IPS-18a (cell line): ENCODE measurements at regions not wholly inside any gene's neighbourhood (a gene's known extent, or its start where the extent isn't known, plus 50 kb on each side); places are given as distances from the start of the nearest gene placed in this dataset.

Experiments used
- H3K27ac ChIP-seq: one replicate; pipeline ENCODE4 v1.5.1; 2013; ENCODE audit warnings: low read length
- H3K27me3 ChIP-seq: one replicate; pipeline ENCODE4 v1.6.1; 2013; ENCODE audit warnings: mild to moderate bottlenecking, low read length; ENCODE audit not compliant: control insufficient read depth, insufficient read depth
- H3K36me3 ChIP-seq: one replicate; pipeline ENCODE4 v1.6.1; 2013; ENCODE audit warnings: low read depth, low read length; ENCODE audit not compliant: control insufficient read depth
- H3K4me1 ChIP-seq: one replicate; pipeline ENCODE4 v1.6.1; 2013; ENCODE audit warnings: low read depth, low read length; ENCODE audit not compliant: control insufficient read depth
- H3K4me3 ChIP-seq: one replicate; pipeline ENCODE4 v1.5.1; 2013; ENCODE audit warnings: low read length
- H3K9ac ChIP-seq: one replicate; pipeline ENCODE4 v1.6.1; 2013; ENCODE audit warnings: mild to moderate bottlenecking, low read length, moderate library complexity
- H3K9me3 ChIP-seq: one replicate; pipeline ENCODE4 v1.6.1; 2013; ENCODE audit warnings: low read depth, low read length; ENCODE audit not compliant: control insufficient read depth

DNA sequence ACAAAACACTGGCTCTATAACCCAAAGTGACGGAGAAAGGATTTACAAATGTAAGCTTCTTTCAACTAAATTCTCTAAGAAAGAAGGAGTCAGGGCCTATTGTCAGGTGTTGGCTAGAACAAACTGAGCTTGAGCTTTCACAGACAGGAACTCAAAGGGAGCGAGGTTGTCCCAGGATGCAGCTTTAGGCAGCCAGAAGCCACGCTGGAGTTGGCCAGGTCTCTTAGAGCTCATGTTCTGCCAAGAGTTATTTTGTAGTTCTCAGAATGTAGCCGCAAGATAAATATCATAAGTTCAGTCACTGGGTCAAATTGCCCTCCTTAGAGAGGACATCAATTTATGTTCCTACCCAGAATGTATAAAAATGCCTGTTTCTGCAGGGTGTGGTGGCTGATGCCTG, 54.1 kb upstream of the GREB1L start:
- H3K9me3 ChIP-seq = no peaks in the 10 kb centered on the region
- H3K4me3 ChIP-seq = no peak overlapping the region

DNA sequence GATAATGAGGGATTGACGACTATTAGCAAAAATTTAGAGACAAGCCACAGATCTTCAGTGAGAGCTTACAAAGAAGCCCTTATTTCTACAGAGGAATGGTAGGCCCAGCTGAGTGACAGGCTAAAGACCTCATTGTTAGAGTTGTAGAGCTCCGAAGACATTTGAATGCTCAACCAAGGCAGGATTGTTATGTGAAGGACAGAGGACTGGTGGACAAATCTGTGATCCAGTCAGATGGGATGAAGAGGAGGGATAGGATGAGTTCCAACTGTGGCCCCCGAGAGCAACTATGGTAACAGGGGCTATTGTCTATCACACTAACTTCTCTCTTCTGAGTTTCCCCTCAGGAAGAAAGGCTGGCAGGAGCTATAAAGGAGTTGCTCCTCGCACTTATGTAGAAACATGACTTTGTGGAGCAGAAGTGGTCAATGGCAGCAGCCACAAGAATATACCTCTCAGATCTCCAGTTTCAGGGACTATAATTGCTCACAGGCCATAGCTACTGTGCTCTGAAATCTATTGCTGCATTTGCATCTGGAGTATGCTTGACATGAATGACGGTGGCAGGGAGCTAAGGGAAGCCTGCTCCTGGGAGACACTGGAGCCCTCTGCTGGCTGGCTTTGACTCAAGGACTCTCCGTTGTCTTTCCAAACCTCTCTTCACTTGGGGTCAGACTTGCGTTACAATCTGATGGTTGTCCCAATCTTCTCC, 50.3 kb upstream of the GREB1L start:
- H3K9me3 ChIP-seq = no peaks in the 10 kb centered on the region
- H3K4me1 ChIP-seq = no peaks in the 10 kb centered on the region
- no peak overlapping the region for H3K9ac ChIP-seq
- no peak overlapping the region for H3K4me3 ChIP-seq
- H3K27me3 ChIP-seq = no peaks in the 10 kb centered on the region
- H3K36me3 ChIP-seq = no peaks in the 10 kb centered on the region
- no peak overlapping the region for H3K27ac ChIP-seq

More for the DNA sequence above, 54.1 kb upstream of the GREB1L start:
- Histone ChIP-seq H3K27me3 (no peaks in the 10 kb centered on the region), H3K27ac (no peak overlapping the region), H3K36me3 (no peaks in the 10 kb centered on the region), H3K4me1 (no peaks in the 10 kb centered on the region), H3K9ac (no peak overlapping the region)
